Thyroid gland (tissue), 4 donors: ENCODE measurements at regions not wholly inside any gene's neighbourhood (a gene's known extent, or its start where the extent isn't known, plus 50 kb on each side); places are given as distances from the start of the nearest gene placed in this dataset.

ENCODE experiments used
- POLR2A ChIP-seq, 2 donors: fragments of 450-650 bp; IDR thresholded peaks; one replicate each; pipeline ENCODE4 v1.6.1; 2017; ENCODE audit warnings: antibody characterized with exemption in 2 of 2, mild to moderate bottlenecking in 2 of 2, moderate library complexity in 1 of 2
- TF ChIP-seq, protein P1 (sequence below), 6 experiments: fragments of 200-600 bp in 3 of 6; fragments of 450-650 bp in 3 of 6; sonication (generic) in 3 of 6; IDR thresholded peaks; one replicate each; pipeline ENCODE4 v1.5.1; 2016 to 2019; ENCODE audit warnings: antibody characterized with exemption in 6 of 6, mild to moderate bottlenecking in 2 of 6, inconsistent platforms in 1 of 6, moderate library complexity in 1 of 6

DNA sequence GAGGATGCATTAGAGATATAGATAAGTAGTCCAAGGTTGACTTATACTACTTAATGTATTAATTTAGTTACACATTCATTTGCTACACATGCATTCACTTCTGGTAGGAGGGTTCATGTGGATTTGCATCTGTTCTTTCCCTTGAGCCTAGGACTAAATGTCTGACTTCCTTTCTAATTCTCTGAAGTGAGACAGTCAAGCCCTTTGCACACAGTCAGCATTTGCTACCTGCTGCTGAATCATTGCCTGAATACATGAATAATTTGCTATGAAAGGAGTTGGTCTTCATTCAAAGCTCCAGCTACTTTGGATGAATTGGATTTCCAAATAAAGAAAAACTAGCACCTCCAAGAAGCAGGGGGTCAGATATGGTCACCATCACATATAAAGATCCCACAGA is 154.8 kb upstream of the DAB1 start:
- no peak for TF ChIP-seq POLR2A (IDR thresholded peaks at IDR 0.05)
- TF ChIP-seq, protein P1, sequence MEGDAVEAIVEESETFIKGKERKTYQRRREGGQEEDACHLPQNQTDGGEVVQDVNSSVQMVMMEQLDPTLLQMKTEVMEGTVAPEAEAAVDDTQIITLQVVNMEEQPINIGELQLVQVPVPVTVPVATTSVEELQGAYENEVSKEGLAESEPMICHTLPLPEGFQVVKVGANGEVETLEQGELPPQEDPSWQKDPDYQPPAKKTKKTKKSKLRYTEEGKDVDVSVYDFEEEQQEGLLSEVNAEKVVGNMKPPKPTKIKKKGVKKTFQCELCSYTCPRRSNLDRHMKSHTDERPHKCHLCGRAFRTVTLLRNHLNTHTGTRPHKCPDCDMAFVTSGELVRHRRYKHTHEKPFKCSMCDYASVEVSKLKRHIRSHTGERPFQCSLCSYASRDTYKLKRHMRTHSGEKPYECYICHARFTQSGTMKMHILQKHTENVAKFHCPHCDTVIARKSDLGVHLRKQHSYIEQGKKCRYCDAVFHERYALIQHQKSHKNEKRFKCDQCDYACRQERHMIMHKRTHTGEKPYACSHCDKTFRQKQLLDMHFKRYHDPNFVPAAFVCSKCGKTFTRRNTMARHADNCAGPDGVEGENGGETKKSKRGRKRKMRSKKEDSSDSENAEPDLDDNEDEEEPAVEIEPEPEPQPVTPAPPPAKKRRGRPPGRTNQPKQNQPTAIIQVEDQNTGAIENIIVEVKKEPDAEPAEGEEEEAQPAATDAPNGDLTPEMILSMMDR (IDR thresholded peaks at IDR 0.05) = no peak
